Adrenal gland (tissue), 5 donors: ENCODE measurements at regions not wholly inside any gene's neighbourhood (a gene's known extent, or its start where the extent isn't known, plus 50 kb on each side); places are given as distances from the start of the nearest gene placed in this dataset.

Source experiments
- CTCF ChIP-seq, 6 experiments: fragments of 450-650 bp in 4 of 6; fragments of 200-600 bp in 2 of 6; sonication (generic) in 1 of 6; IDR thresholded peaks; 1 replicate in 5 of 6; 2 replicates in 1 of 6; pipeline versions ENCODE4 v1.5.1 to v1.8.0; 2016 to 2021; ENCODE audit warnings: antibody characterized with exemption in 6 of 6, mild to moderate bottlenecking in 2 of 6, moderate library complexity in 1 of 6
- POLR2A ChIP-seq, 2 donors: fragments of 450-650 bp; IDR thresholded peaks; one replicate each; pipeline ENCODE4 v1.6.1; 2017; ENCODE audit warnings: antibody characterized with exemption in 2 of 2, mild to moderate bottlenecking in 2 of 2, moderate library complexity in 1 of 2
- donor health status: DM: no; HTN: no; CAD: no.

- TF ChIP-seq CTCF (IDR thresholded peaks at IDR 0.05) (no peak), POLR2A (IDR thresholded peaks at IDR 0.05) (no peak)
These were observed 188.9 kb downstream of the ZNF648 start for GRCh38 chr1:181872562-181872961.
